HG03196 (cell line): ENCODE measurements at regions not wholly inside any gene's neighbourhood (a gene's known extent, or its start where the extent isn't known, plus 50 kb on each side); places are given as distances from the start of the nearest gene placed in this dataset.

ENCODE experiments used
- ATAC-seq: cut with Tn5 transposase; IDR thresholded peaks from one replicate; pipeline ENCODE4 v1.9.1; 2021; ENCODE audit not compliant: unreplicated experiment

GRCh38 chr4:111635646-111636045 lies 509.6 kb upstream of the FAM241A start:
- no peak for ATAC-seq

DNA sequence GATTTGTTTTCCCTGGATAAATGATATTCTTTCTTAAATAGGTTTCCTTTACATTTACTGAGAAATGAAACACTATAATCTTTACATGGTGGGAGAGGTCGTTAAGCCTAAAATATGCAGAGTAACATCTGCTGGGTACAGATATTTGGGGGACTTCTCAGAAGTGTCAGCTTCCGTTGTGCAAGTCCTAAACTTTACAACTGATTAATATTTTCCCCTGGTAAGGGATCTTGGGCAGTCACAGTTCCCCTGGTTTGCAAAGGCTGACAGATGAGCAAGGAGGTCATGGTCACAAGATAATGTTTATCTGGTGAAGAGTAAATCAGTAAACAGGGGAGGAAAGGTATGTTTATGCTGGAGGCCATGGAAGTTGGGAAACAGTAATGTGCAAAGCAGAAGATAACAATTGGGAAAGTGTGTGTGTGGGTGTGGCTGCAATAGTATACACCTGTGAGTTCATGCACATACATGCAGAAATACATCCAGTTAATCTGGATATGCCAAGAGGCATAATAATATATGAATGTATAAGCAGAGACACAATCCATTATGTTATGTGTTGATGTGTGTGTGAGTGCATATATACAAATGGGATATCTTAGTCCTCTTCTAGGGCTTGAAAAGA lies 508.2 kb upstream of the FAM241A start:
- ATAC-seq, result no peak

GRCh38 chr4:111639120-111639690 lies 506.0 kb upstream of the FAM241A start:
- ATAC-seq, result no peak

DNA sequence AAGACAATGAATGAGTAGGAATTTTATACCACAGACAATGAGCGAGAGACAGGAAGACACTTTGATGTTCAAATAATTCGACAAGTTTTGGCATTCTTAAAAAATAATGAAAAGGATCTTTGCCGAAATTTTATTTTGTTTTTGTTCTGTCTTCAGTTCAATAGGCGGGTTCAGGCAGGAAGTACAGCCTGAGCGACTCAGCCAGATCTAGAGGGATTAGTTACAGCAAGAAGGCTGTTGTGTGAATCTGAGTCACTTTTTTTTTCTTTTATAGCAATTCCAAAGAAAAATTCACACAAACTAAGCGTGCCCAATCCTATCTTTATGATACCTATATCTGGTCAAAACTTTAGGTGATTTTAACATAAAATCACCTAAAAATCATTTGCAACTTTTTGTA lies 505.4 kb upstream of the FAM241A start:
- ATAC-seq, result no peak

DNA sequence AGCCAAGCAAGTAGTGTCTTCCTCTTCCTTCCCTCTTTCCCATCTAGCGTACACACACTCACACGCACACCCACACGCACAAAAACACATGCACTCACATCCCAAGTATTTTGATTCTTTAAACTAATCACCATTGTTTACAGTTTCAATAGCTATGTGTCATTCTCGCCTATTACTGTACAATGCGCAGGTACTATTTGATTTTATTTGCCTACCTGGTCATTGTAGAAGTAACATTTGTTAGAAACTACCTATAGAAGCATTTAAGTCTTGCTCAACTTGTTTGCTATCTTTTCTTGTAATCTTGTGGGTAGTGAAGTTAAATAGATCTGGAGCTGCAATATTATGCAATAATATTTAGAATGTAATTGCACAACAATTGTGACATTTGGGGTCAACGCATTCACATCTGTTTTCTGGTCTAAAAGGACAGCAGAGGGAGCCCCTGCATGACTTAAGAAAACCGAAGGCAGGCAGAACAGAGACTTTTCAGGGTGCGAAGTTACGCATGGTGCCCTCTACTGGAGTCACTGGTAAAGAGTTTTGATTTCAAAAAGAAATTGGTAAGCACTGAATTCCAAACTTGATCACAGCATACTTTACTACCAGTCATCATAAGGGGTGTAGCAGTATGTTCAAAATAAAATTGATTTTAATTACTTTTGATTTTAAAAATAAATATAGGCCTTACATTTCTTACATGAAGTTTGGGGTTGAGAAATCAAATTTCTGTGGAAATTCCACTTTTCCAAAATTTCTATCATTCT lies 503.3 kb upstream of the FAM241A start:
- peak; percentile 88 for ATAC-seq

DNA sequence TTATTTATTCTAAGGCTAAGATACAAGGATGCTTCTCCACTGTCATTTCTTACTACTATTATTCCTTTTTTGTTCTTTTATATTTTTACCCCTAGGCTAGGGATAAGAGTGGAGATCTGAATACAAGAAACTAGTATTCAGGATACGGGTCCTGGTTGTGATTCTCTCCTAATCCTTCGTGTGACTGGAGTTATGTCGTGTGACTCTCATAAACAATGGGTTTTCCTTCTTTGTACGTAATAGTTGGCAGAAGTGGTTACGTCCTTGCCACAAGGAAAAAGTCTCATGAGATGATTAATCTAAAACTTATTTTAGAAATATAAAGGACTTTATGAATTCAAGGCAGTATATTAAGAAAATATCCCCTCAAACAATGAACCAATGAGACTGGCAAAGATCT lies 497.2 kb upstream of the FAM241A start:
- ATAC-seq, result no peak

- no peak for ATAC-seq
Observed at GRCh38 chr4:111649308-111649707, 495.9 kb upstream of the FAM241A start.

DNA sequence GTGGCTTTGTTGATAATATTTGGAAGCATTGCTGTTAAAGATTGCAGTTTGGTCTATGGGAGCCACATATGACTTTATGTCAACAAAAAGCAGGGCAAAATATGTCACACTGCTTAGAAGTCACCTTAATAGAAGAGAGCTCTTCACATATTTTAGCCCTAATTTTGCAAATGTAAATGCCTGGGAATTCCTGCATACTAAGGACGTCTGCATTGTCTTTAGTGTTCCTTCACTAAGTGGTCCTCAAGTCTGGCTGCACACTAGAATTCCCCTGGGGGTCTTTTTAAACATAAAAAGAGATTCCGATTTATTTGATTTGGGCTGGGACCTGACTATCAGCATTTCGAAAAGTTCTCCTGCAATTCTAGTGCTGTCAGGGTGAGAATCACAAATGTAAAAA lies 495.1 kb upstream of the FAM241A start:
- ATAC-seq, result no peak

GRCh38 chr4:111650674-111651086 lies 494.6 kb upstream of the FAM241A start:
- ATAC-seq, result no peak

DNA sequence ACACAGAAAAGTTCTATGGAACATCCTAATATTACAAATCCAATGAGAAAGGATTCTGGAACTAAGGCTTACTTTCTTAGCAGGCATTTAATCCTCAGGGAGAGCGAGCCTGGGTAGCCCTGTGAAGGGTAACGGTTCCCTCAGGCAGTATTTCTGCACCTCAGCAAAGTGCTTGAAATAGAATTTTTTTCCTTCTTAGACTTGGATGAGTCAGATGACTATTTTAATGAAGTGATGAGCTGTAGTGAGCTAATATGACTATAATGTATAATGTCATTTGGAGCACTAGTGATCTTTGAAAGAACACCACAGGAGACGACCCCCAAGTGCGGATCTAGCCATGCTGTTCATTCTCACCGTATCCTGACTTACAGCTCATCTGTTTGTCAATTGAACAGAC lies 493.0 kb upstream of the FAM241A start:
- no peak for ATAC-seq

- ATAC-seq, result no peak
Observed at GRCh38 chr4:111652986-111653385, 492.3 kb upstream of the FAM241A start.

DNA sequence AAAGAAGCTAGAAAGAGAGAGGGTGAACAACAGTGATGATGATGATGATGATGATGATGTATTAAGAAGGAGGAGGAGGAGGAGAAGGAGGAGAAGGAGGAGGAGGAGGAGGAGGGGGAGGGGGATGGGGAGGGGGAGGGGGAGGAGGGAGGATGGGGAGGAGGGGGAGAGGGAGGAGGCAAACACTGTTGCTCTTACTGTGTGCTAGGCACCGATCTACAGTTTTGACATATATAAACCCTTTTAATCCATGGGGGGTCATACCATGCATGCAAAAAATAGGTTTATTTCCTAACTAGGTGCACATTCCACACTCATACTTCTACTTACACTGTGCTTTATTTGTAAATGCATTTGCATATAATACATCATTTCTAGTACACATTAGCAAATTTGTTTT lies 482.8 kb upstream of the FAM241A start:
- ATAC-seq, result no peak

DNA sequence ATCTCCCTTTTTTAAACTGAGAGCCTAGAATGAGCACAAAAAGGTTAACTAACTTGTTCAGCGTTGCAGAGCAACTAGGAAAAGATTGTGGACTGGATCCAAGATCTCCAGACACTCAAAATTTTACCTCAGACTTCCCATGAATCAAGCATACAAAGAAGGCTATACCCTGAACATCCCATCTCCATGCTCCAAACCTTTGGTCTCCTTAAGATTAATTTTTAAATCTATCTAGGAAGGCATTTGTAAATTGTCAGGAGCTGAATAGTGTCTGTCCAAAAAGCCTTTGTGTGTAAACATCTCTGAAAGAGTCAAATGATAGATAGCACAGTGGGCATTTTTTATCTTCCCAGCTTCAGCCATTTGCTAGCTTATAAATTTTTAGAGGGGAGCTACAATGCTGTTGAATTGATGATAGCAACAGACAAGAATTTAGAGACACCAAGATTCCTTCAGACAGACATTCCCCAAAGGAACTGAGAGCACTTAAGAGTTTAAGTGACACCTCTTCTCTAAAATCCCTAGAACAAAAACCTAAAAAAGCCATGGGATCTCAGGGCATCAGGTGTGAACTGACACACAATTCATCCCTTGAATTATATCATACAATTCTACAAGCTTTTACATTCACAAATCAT lies 480.8 kb upstream of the FAM241A start:
- no peak for ATAC-seq

DNA sequence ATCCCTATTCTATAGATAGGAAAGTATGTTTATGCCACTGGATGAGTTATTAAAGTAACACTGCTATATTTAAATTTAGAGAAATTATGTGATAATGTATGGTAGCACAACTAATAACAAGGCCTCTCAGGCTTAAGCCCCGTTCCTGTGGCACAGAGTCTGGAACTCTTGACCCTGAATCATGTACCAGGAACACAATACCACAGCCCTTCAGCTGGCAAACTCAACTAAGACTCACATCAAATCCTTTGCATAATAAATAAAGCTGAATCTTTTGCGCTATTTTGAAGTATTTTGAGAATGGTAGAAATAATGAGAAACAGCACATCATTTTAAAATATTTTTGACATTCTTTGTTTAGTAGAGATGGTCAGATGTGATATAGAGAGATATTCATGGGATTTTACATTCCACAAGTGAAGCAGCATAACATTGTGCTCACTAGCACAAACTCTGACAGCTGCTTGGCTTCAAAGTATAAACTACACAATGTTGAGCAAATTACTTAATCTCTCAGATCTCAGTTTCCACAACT lies 478.4 kb upstream of the FAM241A start:
- no peak for ATAC-seq

- no peak for ATAC-seq
Observed at GRCh38 chr4:111671756-111672155, 473.5 kb upstream of the FAM241A start.

DNA sequence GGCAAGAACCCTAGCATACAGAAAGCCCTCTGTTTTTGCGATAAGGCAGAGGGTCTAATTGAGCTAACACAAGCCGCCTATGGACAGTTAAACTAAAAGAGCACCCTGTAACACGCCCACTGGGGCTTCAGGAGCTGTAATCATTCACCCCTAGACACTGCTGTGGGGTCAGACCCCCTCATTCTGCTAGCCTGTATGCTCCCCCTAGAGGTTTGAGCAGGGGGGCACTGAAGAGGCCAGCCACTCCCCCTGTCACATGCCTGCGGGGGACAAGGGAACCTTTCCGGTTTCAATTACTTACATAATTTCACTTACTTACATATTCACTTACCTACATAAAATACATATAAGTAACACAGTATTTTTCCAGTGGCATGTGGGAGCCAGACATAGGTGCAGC lies 469.5 kb upstream of the FAM241A start:
- ATAC-seq, result no peak

DNA sequence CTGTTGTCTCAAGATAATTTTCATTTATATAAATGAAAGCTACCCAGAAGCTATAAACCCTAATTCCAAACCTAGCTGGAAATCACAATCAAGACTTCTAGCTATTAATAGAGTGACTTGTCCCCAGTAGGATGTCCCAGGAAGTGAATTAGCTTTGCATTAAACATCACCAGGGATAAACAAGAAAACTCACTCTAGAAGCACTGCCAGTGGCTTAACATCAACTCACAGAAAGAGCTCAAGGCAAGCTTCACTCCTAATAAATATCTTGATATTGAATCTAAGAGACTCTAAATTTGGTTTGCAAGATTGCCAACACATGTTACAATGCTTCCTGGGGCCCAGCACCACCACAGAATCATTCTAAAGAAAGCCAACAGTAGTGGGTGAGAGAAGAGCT lies 468.7 kb upstream of the FAM241A start:
- ATAC-seq, result no peak

GRCh38 chr4:111678479-111678878 lies 466.8 kb upstream of the FAM241A start:
- no peak for ATAC-seq

- ATAC-seq, result no peak
Observed at GRCh38 chr4:111678908-111679307, 466.3 kb upstream of the FAM241A start.

GRCh38 chr4:111681270-111681669 lies 464.0 kb upstream of the FAM241A start:
- no peak for ATAC-seq

DNA sequence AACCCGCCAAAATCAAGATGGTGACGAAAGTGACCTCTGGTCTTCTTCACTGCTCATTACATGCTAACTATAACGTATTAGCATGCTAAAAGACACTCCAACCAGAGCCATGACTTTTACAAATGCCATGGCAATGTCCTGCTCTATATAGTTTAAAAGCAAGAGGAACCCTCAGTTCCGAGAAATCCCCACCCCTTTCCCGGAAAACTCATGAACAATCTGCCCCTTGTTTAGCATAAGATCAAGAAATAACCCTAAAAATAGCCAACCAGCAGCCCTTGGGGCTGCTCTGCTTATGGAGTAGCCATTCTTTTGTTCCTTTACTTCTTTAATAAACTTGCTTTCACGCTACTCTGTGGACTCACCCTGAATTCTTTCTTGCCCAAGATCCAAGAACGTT lies 463.5 kb upstream of the FAM241A start:
- ATAC-seq, result no peak

DNA sequence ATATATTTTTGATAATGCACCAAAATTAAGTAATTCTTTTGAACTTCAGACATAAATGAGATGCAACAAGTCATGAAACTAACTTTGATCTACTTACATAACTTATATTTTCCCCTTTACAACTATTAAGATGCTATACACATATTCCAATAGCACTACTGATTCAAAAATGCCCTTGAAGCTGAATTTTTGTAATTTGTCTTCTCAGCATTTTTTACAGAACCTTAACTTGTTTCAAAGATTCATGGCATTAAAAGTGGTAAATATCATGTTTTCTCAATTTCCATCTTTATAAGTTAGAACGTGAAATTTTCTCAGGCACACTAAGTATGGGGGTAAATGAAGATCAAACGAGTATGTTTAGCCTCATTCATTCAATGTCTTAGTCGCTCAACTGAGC lies 460.0 kb upstream of the FAM241A start:
- no peak for ATAC-seq
